ENCODE measurements at regions not wholly inside any gene's neighbourhood (a gene's known extent, or its start where the extent isn't known, plus 50 kb on each side); places are given as distances from the start of the nearest gene placed in this dataset.
A peak's percentile ranks its signal among the peaks of the same experiment; 100 is the strongest.

- TF ChIP-seq CTCF (conservative IDR thresholded peaks at IDR 0.05; ENCODE audit: low read depth, low read length): no peak
- no peak overlapping the region for H3K4me3 ChIP-seq (ENCODE audit: low read depth, low read length)
- DNase-seq (ENCODE audit: low read depth): no peak
Measured at GRCh38 chr1:90472775-90473174, 244.3 kb downstream of the BARHL2 start.

GRCh38 chr1:90459570-90459969 is 257.5 kb downstream of the BARHL2 start:
- no peak overlapping the region for H3K4me3 ChIP-seq (ENCODE audit: low read depth, low read length)
- TF ChIP-seq CTCF (conservative IDR thresholded peaks at IDR 0.05; ENCODE audit: low read depth, low read length): no peak
- DNase-seq (ENCODE audit: low read depth): no peak

GRCh38 chr1:90457985-90458384 is 259.1 kb downstream of the BARHL2 start:
- TF ChIP-seq CTCF (conservative IDR thresholded peaks at IDR 0.05; ENCODE audit: low read depth, low read length): no peak
- H3K4me3 ChIP-seq (ENCODE audit: low read depth, low read length): no peak overlapping the region
- DNase-seq (ENCODE audit: low read depth): no peak

- no peak for DNase-seq (ENCODE audit: low read depth)
- no peak for TF ChIP-seq CTCF (conservative IDR thresholded peaks at IDR 0.05; ENCODE audit: low read depth, low read length)
- no peak overlapping the region for H3K4me3 ChIP-seq (ENCODE audit: low read depth, low read length)
Measured at GRCh38 chr1:90452491-90452890, 264.6 kb downstream of the BARHL2 start.

GRCh38 chr1:90443354-90443753 is 273.7 kb downstream of the BARHL2 start:
- no peak for DNase-seq (ENCODE audit: low read depth)
- TF ChIP-seq CTCF (conservative IDR thresholded peaks at IDR 0.05; ENCODE audit: low read depth, low read length): no peak
- no peak overlapping the region for H3K4me3 ChIP-seq (ENCODE audit: low read depth, low read length)

- DNase-seq (ENCODE audit: low read depth): no peak
- TF ChIP-seq CTCF (conservative IDR thresholded peaks at IDR 0.05; ENCODE audit: low read depth, low read length): no peak
- no peak overlapping the region for H3K4me3 ChIP-seq (ENCODE audit: low read depth, low read length)
Measured at GRCh38 chr1:90435351-90435750, 281.8 kb downstream of the BARHL2 start.

- peak; percentile 50 for TF ChIP-seq CTCF (conservative IDR thresholded peaks at IDR 0.05; ENCODE audit: low read depth, low read length)
- H3K4me3 ChIP-seq (ENCODE audit: low read depth, low read length): no peak overlapping the region
- no peak for DNase-seq (ENCODE audit: low read depth)
Measured at GRCh38 chr1:90434460-90434859, 282.6 kb downstream of the BARHL2 start.

All from epithelial cell of proximal tubule (primary cell).